ENCODE measurements at regions not wholly inside any gene's neighbourhood (a gene's known extent, or its start where the extent isn't known, plus 50 kb on each side); places are given as distances from the start of the nearest gene placed in this dataset.

GRCh38 chr4:71962622-71963264 is 69.1 kb upstream of the NPFFR2 start:
- H3K18ac ChIP-seq (ENCODE audit: extremely low read depth, low read length), result no peak overlapping the region
- DNase-seq (ENCODE audit: low read depth in 1 of 2, low spot score in 2 of 2), result no peak
- H3K27ac ChIP-seq (ENCODE audit: low read depth, low read length), result no peak overlapping the region
- H2BK120ac ChIP-seq (replicated peaks; ENCODE audit: low read depth, low read length), result no peak overlapping the region
- ChIA-PET POLR2A (ENCODE audit: partially characterized antibody) (no interaction called here), CTCF (ENCODE audit: partially characterized antibody) (no interaction called here)
- H4K20me1 ChIP-seq (replicated peaks in 1 of 2; ENCODE audit: control insufficient read depth in 1 of 2, insufficient read depth in 2 of 2, low read length in 2 of 2), result no peaks in the 10 kb centered on the region
- no peak overlapping the region for H3K4me3 ChIP-seq (ENCODE audit: extremely low read depth in 1 of 4, insufficient read depth in 2 of 4, low read depth in 3 of 4, low read length in 4 of 4)
- H3K79me2 ChIP-seq (ENCODE audit: control insufficient read depth in 1 of 2, insufficient read depth in 2 of 2, low read length in 2 of 2), result no peaks in the 10 kb centered on the region
- no peaks in the 10 kb centered on the region for H3K36me3 ChIP-seq (ENCODE audit: control insufficient read depth in 2 of 4, insufficient read depth in 4 of 4, low read length in 3 of 4)
- no peak overlapping the region for H2BK20ac ChIP-seq (ENCODE audit: low read length)
- H4K91ac ChIP-seq (replicated peaks; ENCODE audit: insufficient read length, low read length), result no peak overlapping the region
- WGBS, 2 experiments (ENCODE audit: extremely low coverage in 1 of 2, insufficient coverage in 1 of 2, insufficient read length in 1 of 2, insufficient replicate concordance in 2 of 2, low coverage in 1 of 2, low lambda C conversion rate in 2 of 2, missing lambda C conversion rate in 1 of 2), result 90% methylated on average over 4 of the region's 4 CpGs; no CpG with 5 or more reads in 1 of the 2 experiments
- no peak overlapping the region for H4K8ac ChIP-seq (ENCODE audit: extremely low read depth, insufficient read depth, low read length)
- H3K56ac ChIP-seq (replicated peaks; ENCODE audit: insufficient read length, low read depth, low read length), result no peak overlapping the region
- no peak overlapping the region for H3K4ac ChIP-seq (replicated peaks; ENCODE audit: insufficient read length, low read depth, low read length)
- H3K23ac ChIP-seq (ENCODE audit: insufficient read length), result no peak overlapping the region
- no peak overlapping the region for H2AFZ ChIP-seq (ENCODE audit: low read length)
- no peak overlapping the region for H3K9ac ChIP-seq (replicated peaks in 1 of 4; ENCODE audit: extremely low read depth in 1 of 4, low read depth in 3 of 4, low read length in 3 of 4)
- H3K4me2 ChIP-seq (ENCODE audit: insufficient read depth in 1 of 2, low read depth in 2 of 2, low read length in 2 of 2), result no peak overlapping the region
- no peak overlapping the region for H2BK5ac ChIP-seq (ENCODE audit: low read depth, low read length)
- H3K14ac ChIP-seq (ENCODE audit: insufficient read length), result no peak overlapping the region
- H3K4me1 ChIP-seq (replicated peaks in 1 of 4; ENCODE audit: control insufficient read depth in 3 of 4, insufficient read depth in 4 of 4, low read length in 3 of 4), result no peaks in the 10 kb centered on the region
- no peak for FAIRE-seq
- H4K5ac ChIP-seq (ENCODE audit: insufficient read length, low read depth, low read length), result no peak overlapping the region
- no peaks in the 10 kb centered on the region for H3K23me2 ChIP-seq (ENCODE audit: low read depth, low read length)
- H3K27me3 ChIP-seq (replicated peaks in 1 of 4; ENCODE audit: control insufficient read depth in 3 of 4, extremely low read depth in 1 of 4, insufficient read depth in 3 of 4, low read length in 3 of 4), result no peaks in the 10 kb centered on the region
- no peak overlapping the region for H2BK15ac ChIP-seq (ENCODE audit: low read length)
- peaks cover 0 to 2% of the 10 kb centered on the region in 2 experiments; a peak in 1 of 4 replicates for H3K9me3 ChIP-seq (ENCODE audit: insufficient read depth in 2 of 2, low read depth in 1 of 2, low read length in 1 of 2)
- H2BK12ac ChIP-seq (ENCODE audit: low read depth, low read length), result no peak overlapping the region
- TF ChIP-seq FOSL1 (IDR thresholded peaks at IDR 0.05; ENCODE audit: insufficient read depth, low read depth, low read length) (no peak), POU5F1 (IDR thresholded peaks at IDR 0.05; ENCODE audit: low read depth, low read length) (no peak)
- H3K79me1 ChIP-seq (ENCODE audit: low read depth, low read length), result no peaks in the 10 kb centered on the region
- H2AK5ac ChIP-seq (ENCODE audit: low read depth, low read length), result no peak overlapping the region
